HG03460 (cell line): ENCODE measurements at regions not wholly inside any gene's neighbourhood (a gene's known extent, or its start where the extent isn't known, plus 50 kb on each side); places are given as distances from the start of the nearest gene placed in this dataset.
"Not testable (repeated sequence)": the region's sequence is repeated elsewhere in the genome, so short reads cannot be mapped to it uniquely, and the experiment has no call there.

ENCODE experiments used
- ATAC-seq: cut with Tn5 transposase; IDR thresholded peaks from one replicate; pipeline ENCODE4 v1.9.1; 2021; ENCODE audit not compliant: unreplicated experiment

DNA sequence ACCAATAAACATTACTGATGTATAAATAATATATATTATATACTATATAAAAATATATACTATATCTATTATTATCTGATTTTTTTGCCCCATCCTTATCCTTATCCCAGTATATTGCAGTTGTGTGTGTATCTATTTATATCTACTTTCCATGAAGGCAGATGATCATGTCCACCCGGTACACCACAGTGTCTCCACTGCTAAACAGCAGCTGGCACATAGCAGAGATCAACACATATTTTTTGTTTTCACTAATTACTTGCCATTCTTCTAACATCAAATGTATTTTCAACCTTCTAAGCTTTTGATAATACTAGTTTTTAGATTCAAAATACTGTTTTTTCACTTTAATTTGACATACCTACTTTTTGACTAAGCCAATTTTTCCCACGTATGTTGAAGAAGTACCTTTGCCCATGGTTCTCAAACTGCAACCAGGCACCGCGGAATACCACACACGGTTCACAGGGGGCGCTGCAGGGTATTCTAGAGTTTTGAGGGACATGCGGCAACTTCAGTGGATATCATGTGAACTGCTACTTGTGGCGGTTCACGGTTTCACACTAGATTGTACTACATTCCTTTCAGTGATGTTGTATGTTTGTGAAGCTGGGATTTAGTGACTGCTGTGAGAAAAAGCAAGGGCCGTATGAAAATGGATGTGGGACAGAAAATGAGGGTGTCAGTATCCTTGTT, 182.5 kb upstream of the NPY2R start:
- ATAC-seq: peak; percentile 82

DNA sequence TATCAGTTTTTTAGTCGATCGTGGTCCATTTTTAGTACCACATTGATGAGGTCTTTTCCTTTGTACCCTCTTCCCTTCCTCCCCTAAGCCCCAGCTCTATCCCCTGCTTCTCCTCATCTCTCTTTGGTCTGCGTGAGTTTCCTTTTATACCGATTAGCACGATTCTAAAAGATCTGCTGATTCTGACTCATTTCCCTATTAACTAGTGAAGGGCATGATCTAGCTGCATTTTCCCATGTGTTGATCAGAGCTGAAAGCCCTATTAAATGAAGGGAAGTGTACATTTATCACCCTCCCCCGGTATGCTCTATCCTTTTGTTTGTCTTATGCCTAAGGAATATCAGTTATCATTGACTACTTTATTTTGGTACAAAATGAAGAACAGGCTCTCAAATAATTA, 181.7 kb upstream of the NPY2R start:
- no peak for ATAC-seq

DNA sequence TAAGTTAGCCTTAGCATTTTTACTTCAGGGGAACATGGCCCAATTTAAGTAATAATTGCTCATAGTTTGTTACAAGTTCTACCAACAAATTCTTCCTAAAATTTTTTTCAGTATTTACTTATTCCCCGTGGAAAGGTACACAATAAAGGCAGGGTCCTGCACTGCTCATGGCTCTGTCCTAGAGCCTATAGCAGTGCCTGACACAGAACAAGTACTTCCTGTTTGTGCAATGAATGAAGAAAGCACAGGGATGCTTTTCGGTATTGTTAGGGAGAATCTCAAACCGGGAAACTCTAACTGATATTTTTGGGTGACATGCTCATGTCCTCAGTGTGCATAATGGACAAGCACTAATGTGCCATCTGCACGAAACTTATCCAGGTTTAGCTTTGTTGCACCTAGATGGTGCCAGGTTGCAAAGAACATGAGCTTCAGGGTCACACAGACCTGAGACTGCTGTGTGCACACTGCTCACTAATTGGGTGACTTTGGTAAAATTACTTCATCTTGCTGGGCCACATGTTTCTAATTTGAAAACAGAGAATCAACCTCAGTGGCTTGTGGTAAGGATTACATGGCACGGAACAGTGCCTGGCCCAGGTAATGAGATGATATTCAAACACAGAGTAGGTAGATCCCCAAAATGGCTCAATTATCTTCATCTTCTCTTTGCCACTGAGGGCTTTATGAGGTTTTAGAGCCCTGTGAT, 175.8 kb upstream of the NPY2R start:
- no peak for ATAC-seq

DNA sequence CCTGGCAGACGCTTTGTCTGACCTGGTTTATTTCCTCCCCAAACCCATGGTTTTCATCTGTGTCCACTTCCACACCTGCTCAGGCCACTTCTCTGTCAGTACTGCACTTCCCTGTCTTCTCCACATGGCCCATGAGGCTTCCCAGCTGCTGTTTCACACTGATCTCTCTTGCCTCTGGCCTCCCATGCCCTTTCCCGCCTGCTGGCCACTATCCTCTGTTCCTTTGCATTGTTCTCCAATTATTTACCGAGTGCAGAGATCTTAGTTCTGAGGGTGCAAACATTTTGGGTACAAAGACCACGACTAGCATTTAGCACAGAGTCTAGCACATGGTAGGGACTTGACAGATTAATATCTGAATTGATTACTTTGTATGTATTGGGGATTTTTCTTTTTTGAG, 174.8 kb upstream of the NPY2R start:
- no peak for ATAC-seq

DNA sequence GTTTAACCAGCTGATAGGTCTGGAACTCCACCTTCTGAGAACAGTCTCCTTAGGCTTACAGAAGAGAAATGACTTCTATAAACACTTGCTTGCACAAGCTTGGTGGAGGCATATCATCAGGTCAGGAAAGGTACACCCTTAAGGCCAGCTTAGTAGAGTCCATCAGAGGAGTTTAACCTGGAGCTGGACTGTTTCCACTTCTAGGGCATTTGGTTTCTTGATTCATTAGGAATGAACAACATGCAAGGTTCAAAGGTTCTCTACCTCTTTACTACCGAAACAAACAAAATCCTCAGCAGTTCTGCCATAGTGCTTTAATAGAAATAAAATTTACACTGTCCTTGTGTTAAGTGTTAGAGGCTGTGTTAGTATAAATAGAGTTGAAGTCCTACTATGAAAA, 171.4 kb upstream of the NPY2R start:
- no peak for ATAC-seq

DNA sequence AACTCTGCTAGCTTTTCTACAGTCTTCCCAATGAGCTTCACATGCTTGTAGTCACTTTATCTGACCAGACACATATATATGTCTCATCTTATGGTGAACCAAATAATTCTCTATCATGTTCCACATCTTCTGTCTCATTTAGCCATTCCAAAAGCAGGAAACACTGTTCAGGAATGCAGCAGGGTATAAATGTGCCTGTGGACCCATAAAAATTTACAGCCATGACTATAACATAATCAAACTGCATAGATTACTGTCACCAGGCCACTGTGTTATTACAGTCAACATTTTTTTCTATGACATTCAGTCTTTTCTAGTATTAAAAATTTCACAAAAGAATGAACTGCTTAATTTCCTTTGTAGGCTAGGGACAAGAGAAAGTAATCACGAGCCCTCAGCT, 170.0 kb upstream of the NPY2R start:
- ATAC-seq: no peak

DNA sequence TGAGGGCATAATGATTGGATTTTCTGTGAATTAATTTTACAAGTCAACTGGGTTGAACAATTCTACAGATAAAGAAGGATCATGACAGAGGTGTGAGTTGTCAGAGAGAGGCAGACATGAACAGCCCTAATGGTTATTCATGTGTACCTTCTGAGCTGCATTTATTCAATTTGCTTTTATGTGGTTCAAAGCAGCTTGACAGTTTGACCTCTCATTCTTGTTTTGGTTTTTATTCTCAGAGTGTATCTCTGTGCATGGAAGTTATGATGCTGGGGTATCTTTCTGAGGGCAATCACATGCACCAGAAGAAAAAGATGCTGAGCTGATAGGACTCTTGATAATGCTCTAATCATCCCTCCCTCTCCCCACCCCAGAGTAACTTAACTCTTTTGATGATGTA, 169.3 kb upstream of the NPY2R start:
- ATAC-seq: no peak

DNA sequence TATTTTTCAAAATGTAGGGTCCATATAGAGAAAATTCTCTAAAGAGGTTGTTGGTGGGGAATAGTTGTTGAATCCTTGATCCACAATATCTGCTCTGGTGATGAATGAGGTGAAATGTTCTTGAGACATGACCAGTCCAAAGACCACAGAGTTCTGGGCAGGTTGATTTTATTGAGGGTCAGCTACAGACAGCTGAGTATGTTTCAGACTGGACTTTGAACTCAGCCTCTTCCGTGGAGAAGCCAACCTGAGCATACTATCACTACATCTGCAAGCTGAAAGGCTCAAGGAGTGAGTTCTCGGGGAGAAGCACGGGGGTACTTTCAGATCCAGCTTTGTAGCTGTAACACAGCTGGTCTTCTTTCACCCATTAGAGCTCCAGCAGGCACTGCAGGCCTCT, 168.4 kb upstream of the NPY2R start:
- ATAC-seq: no peak

DNA sequence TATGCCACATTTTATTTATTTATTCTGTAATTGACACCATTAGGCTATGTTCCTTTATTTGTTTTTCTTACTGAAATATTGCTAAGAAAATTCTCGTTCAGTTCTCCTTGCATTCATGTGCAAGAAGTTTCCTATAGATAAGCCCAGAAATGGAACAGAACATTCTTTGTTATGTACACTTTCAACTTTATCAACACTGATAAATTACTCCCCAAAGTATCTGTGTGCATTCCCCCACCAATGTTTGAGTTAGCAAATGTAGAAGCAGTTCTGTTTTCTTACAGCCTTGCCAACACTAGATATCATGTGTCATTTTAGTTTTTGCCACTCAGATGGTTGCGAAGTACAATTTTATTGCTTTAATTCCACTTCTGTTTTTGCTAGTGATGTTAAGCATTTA, 166.4 kb upstream of the NPY2R start:
- ATAC-seq: no peak

DNA sequence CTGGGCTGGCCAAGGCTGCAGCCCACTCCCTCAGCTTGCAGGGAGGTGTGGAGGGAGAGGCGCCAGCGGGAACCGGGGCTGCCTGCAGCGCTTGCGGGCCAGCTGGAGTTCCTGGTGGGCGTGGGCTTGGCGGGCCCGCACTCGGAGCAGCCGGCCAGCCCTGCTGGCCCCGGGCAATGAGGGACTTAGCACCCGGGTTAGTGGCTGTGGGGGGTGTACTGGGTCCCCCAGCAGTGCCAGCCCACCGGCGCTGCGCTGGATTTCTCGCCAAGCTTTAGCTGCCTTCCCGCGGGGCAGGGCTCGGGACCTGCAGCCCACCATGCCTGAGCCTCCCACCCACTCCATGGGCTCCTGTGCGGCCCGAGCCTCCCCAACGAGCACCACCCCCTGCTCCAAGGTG, 164.2 kb upstream of the NPY2R start:
- ATAC-seq: not testable (repeated sequence)

DNA sequence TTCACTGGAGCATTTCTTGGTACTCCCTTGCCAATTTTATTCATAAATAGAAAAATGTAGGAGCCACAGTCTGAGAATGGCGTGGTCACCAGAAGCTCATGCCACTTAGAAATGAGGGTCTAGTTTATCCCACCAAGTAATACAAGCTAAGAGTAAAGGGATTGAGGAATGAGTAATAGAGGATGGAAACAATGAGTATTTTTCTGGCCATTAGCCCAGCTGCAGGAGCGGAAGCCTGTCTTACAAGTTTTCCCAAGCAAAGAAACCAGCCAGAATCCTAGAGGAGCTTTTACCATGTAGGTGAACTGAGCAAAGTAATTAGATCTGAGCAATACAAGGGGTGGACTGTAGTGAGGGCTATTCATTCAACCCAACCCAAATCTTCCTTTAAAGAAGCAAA, 160.7 kb upstream of the NPY2R start:
- ATAC-seq: no peak

DNA sequence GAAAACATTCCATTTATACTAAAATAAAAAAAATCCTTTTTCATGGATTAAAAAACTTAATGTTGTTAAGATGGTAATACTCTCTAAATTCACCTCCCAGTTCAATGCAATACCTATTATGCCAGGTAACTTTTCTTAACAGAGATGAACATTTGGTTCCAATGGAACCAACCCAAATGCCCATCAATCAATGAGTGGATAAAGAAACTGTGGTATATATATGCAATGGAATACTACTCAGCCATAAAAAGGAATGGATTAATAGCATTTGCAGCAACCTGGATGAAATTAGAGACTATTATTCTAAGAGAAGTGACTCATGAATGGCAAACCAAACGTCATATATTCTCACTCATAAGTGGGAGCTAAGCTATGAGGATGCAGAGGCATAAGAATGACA, 154.4 kb upstream of the NPY2R start:
- not testable (repeated sequence) for ATAC-seq

DNA sequence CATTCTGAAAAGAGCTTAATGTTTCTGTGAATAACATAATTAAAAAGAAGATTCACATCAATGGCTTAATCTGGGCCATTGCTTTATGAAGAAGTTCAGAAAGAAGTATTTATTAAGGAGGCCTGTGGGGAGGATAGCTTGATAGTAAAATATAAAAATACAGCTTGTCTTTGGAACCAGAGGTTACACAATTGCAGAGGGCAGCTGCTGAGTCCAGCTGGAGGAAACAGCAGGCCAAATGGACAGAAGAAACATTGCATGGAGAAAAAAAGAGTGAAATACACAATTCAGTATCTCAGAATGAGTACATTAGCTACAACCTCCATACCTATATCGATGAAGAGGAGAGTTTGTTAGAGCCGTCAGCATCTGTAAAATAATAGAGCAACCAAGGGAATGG, 148.0 kb upstream of the NPY2R start:
- no peak for ATAC-seq

DNA sequence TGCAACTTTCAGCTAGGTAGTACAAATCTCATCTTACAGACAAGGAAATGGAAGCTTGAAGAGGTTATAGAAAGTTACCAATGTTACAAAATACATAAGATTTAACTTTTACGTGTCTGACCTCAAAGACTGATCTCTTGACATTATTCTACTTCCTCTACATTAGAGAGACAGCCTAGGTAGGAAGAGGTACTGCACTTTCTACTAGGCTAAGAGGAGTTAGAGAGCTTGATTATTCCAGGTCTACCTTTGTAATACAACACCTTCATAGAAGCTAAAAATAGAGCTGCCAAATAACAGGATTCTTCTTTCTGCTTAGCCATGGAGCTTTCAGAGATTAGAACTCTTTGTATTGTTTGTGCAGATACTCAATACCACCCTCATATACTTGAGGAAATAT, 147.6 kb upstream of the NPY2R start:
- no peak for ATAC-seq

DNA sequence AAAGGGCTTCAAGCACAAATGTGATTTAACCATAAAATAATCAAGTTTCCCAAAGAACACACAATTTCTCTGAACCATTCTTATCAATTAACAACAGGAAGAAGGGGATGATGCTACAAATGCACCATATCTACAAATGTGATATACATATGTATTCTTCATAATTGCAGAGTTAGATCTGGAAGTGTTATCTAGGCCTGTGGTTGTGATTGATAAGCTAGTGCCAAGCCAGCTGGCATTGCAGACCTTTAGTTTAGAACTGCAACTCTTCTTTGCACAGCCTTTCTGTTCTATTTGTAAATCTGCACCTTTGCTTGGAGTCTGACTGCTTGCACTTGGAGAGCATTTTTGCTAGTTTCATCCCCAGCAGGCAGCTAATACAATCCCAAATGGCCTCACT, 145.5 kb upstream of the NPY2R start:
- no peak for ATAC-seq

DNA sequence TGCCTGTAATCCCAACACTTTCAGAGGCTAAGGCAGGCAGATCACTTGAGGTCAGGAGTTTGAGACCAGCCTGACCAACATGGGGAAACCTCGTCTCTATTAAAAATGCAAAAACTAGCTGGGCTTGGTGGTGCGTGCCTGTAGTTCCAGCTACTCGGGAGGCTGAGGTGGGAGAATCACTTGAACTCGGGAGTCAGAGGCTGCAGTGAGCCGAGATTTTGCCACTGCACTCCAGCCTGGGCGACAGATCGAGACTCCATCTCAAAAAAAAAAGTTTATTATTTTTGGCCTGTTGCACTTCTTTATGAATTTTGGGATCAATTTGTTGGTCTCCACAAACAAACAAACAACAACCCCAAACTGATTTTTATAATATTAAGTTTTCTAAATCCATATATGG, 143.5 kb upstream of the NPY2R start:
- ATAC-seq: not testable (repeated sequence)

DNA sequence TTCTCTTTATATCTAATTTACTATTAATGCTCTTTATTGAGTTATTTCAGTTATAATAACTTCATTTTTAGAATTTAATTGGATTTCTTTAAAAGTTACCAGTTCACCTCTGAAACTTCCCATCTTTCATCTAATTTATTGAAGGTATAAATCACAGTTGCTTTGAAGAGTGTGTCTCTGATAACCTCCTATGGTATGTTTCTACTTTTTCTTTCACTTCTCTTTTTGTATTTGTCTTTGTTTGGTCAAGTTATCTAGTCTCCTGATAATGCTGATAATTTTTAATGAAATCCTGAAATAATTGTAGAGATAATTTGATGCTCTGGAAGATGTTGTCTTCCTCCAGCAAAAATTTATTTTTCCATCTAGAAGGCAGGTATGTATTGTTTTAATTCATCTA, 141.6 kb upstream of the NPY2R start:
- no peak for ATAC-seq

DNA sequence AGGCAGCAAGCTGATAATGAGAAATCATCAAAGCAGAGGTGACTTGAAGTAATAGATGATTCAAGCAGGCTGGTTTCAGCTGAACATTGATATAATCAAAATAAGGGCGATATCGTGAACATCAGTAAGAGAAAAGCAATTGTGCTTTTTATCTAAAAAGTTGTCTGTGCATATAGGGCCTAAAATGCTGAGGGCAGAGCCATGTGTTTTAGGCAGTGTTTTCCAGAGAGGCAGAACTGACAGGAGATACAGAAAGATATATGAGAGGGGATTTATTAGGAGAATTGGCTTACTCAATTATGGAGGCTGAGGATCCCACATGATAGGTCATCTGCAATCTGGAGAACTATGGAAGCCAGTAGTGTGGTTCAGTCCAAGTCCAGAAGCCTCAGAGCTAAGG, 136.5 kb upstream of the NPY2R start:
- no peak for ATAC-seq

DNA sequence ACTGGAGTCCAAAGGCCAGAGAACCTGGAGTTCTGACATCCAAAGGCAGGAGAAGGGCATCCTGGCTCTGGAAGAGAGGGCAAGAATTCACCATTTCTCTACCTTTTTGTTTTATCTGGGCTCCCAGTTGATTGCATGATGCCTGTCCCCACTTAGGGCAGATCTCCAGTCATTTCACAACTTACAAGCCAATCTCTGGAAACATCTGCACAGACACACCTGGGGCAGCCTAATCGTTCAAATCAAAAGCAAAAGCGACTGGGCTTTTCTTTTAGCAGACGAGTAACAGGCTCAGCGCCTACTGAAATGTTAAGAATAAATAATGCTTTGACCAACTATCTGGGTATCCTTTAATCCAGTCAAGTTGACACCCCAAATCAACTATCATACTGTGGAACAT, 136.0 kb upstream of the NPY2R start:
- ATAC-seq: peak; percentile 59

DNA sequence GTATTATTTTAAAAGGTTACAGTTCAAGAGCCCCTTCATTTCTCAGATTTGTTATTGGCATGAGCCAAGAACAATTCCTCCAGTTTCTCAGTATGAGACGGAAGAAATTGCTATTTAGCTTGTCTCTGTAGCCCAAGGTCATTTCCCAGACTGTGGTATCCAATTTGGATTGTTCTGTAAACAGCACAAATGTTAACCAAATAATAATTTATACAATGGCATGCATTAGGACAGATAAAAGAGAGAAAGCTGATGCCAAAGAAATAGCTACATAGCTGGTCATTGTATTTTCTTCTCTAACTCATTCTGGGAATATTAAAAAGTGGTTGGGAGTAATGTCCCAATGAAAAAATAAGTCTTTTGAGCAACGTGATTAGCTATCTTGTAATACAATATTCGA, 134.6 kb upstream of the NPY2R start:
- no peak for ATAC-seq

DNA sequence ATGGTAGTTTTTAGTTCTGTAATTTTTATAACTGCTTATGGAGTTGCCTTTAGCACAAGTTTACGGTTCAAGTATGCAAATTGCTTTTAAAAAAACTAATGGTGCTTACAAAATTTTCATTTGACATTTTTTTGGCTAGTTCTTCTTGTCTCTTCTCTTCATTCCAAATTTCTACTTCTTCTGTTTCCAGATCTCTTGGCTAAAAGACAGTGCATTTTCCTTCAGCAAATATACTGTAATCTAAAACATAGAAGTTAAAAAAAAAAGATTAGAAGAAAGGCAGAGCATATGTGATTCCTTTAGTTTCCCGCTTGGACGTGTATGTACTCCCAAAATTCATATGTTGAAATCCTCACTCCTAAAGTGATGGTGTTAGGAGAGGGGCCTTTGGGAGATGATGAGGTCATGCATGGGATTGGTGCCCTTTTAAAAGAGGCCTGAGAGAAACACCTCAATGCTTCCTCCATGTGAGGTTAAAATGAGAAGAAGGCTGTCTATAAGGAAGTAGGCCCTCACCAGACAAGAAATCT, 132.1 kb upstream of the NPY2R start:
- ATAC-seq: no peak

DNA sequence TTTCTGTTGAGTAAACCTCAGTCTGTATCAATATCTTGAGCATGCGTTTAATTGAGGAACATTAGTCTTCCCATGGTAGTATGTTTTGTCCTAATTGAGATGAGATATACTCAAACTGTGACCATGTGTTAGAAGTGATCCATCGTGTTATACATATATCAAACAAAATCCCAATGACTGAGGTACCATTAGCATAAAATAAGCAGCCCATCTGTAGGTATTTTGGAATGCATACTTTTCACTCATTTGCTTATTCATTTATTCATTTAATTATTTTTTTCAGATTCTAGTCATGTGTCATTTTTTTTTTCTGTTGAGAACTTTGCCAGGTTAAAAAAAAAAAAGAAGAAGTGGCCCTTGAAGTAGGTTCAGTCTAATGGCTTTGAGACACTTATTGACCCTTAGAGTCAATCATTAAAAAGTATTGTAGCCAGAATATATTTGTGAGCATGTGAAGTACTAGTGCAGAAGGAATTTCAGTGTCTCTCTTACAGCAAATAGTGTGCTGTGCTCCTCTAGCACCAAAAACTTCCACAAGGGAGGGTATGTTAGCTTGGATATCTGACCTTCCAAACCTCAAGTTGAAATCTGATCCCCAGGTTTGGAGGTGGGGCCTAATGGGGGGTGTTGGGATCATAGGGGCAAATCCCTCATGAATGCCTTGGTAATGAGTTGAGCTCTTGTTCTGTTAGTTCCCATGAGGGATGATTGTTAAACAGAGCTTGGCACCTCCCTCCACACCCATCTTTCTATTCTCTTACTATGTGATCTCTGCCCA, 130.8 kb upstream of the NPY2R start:
- no peak for ATAC-seq
